GM12872 (cell line): ENCODE measurements at regions not wholly inside any gene's neighbourhood (a gene's known extent, or its start where the extent isn't known, plus 50 kb on each side); places are given as distances from the start of the nearest gene placed in this dataset.

ENCODE experiments used
- TF ChIP-seq, protein P1 (sequence below): IDR thresholded peaks from 3 replicates; pipeline ENCODE4 v1.5.1; 2011; ENCODE audit warnings: low read depth, mild to moderate bottlenecking, low read length, moderate library complexity; ENCODE audit not compliant: insufficient read depth

DNA sequence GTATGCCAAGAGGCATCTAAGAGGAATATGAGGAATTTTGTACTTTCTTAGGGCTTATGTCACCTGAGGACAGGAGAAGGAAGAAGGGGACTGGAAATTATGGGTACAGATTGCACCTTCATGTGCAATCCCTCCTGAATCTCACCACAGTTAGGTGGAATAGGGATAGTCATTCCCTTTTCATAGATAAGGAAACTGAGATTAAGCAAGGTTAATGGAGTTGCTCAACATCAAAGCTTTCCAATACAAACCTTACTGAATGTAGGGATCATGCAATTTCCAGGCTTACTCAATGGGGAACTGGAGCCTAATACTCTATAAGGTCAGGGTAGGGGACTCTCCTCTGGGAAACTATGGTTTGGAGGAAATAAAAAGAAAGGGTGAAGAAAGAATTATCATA, 133.0 kb downstream of the C11orf87 start:
- TF ChIP-seq, protein P1, sequence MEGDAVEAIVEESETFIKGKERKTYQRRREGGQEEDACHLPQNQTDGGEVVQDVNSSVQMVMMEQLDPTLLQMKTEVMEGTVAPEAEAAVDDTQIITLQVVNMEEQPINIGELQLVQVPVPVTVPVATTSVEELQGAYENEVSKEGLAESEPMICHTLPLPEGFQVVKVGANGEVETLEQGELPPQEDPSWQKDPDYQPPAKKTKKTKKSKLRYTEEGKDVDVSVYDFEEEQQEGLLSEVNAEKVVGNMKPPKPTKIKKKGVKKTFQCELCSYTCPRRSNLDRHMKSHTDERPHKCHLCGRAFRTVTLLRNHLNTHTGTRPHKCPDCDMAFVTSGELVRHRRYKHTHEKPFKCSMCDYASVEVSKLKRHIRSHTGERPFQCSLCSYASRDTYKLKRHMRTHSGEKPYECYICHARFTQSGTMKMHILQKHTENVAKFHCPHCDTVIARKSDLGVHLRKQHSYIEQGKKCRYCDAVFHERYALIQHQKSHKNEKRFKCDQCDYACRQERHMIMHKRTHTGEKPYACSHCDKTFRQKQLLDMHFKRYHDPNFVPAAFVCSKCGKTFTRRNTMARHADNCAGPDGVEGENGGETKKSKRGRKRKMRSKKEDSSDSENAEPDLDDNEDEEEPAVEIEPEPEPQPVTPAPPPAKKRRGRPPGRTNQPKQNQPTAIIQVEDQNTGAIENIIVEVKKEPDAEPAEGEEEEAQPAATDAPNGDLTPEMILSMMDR: no peak

DNA sequence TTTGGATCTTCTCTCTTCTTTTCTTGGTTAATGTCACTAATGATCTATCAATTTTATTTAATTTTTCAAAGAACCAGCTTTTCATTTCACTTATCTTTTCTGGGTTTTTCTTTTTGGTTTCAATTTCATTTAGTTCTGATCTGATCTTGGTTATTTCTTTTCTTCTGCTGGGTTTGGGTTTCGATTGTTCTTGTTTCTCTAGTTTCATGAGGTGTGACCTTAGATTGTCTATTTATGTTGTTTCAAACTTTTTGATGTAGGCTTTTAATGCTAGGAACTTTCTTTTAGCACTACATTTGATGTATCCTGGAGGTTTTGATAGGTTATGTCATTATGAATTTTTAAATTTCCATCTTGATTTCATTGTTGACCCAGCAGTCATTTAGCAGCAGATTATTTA, 142.3 kb downstream of the C11orf87 start:
- TF ChIP-seq, protein P1: no peak

- TF ChIP-seq, protein P1: no peak
Measured at GRCh38 chr11:109582470-109582869, 160.5 kb downstream of the C11orf87 start.

- TF ChIP-seq, protein P1: no peak
Measured at GRCh38 chr11:109584001-109584972, 162.3 kb downstream of the C11orf87 start.

DNA sequence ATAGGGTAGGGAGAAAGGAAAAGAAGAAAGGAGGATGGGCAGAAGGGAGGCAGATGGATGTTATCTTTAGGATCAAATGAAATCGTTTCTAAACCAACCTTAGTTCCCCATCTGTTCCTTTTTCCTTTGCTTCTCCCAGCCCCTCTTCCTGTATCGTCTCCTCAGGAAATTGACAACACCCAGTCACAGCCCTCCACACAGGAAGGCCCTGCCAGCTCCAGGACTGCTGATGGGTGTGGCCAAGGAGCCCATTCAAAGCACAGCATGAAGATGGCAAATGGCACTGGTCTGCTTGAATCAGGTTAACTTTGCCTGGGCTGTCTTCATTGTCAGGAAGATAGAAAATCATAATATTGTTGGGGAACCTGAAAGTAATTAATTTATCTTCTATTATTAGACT, 164.8 kb downstream of the C11orf87 start:
- TF ChIP-seq, protein P1: no peak

DNA sequence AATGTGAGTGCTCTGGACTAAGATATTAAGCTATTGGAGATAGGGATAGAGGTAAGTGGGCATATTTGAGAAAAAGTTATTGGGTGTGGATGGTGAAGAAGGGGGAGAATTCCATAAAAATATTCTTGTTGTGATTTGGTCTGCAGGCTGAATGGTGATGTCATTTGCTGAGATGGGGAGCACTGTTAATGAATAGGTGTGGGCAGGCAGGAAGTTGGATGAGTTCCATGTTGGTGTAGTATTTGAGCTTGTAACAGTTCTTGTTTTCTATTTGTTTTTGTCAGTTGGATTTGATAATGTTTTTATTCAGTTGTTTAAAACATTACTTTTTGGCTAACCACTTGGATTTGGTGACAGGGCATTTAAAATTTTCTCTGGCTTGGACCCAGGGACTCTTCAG, 168.8 kb downstream of the C11orf87 start:
- TF ChIP-seq, protein P1: no peak

DNA sequence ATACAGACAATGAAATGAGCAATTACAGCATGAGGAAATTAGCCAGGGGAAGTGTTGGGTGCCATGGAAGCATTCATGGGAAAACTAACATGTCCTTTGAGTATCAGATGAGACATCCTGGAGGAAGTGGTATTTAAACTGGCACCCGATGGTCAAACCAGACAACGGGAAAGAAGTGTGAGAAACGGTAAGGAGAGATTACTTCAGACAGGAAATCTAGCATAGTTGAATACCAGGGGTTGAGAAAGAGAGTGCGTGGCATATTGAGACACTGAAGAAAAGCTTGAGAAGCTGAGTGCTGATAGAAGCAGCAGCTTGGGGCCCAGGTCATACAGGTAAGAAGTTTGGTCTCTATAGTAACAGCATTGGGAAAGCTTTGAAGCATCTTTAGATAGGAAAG, 175.3 kb downstream of the C11orf87 start:
- TF ChIP-seq, protein P1: no peak
